Breast epithelium (tissue), 4 donors: ENCODE measurements at regions not wholly inside any gene's neighbourhood (a gene's known extent, or its start where the extent isn't known, plus 50 kb on each side); places are given as distances from the start of the nearest gene placed in this dataset.

Experiments
- DNase-seq, 2 donors: peaks; one replicate each; pipeline ENCODE4 v3.0.0-alpha.2; 2019; ENCODE audit warnings: low spot score in 2 of 2
- H3K27ac ChIP-seq, 2 donors: fragments of 200-600 bp; sonication (generic) in 1 of 2; one replicate each; pipeline ENCODE4 v1.5.1; 2016 to 2019; ENCODE audit warnings: mild to moderate bottlenecking in 1 of 2
- H3K27me3 ChIP-seq, 2 donors: fragments of 200-600 bp; sonication (generic) in 1 of 2; one replicate each; pipeline versions ENCODE4 v1.5.1 to v1.6.0; 2017 to 2019; ENCODE audit warnings: control low read depth in 1 of 2, mild to moderate bottlenecking in 1 of 2
- H3K36me3 ChIP-seq: fragments of 200-600 bp; one replicate; pipeline ENCODE4 v1.5.1; 2019
- H3K4me1 ChIP-seq, 2 donors: fragments of 200-600 bp; sonication (generic); one replicate each; pipeline ENCODE4 v1.5.1; 2016 to 2019; ENCODE audit warnings: control low read depth in 1 of 2
- H3K4me3 ChIP-seq, 3 donors: fragments of 200-600 bp; sonication (generic); 1 replicate in 2 of 3; 2 replicates in 1 of 3; pipeline ENCODE4 v1.5.1; 2016 to 2019; ENCODE audit warnings: mild to moderate bottlenecking in 3 of 3, moderate library complexity in 2 of 3
- H3K9me3 ChIP-seq, 2 donors: fragments of 200-600 bp; sonication (generic) in 1 of 2; one replicate each; pipeline ENCODE4 v1.5.1; 2016 to 2019; ENCODE audit warnings: control low read depth in 1 of 2
- CTCF ChIP-seq, 3 donors: fragments of 450-650 bp; IDR thresholded peaks; one replicate each; pipeline ENCODE4 v1.5.1; 2016 to 2017; ENCODE audit warnings: antibody characterized with exemption in 3 of 3, mild to moderate bottlenecking in 3 of 3, moderate library complexity in 3 of 3
- POLR2A ChIP-seq: fragments of 450-650 bp; IDR thresholded peaks from one replicate; pipeline ENCODE4 v1.6.1; 2016; ENCODE audit warnings: antibody characterized with exemption, mild to moderate bottlenecking, moderate library complexity
- POLR2AphosphoS5 ChIP-seq, 3 donors: sonication (generic); formaldehyde crosslinking; IDR thresholded peaks; one replicate each; pipeline ENCODE4 v1.6.1; 2017; ENCODE audit warnings: antibody characterized with exemption in 3 of 3
- intact Hi-C: fragments of 100-400 bp; cut with DNase I; formaldehyde crosslinking; loops from one replicate; pipeline ENCODE4 v1.15.1; 2023; ENCODE audit warnings: low total_unique reads

- no peaks in the 10 kb centered on the region for H3K4me1 ChIP-seq
- H3K27ac ChIP-seq: no peak overlapping the region
- no peaks in the 10 kb centered on the region for H3K27me3 ChIP-seq
- TF ChIP-seq POLR2A (no peak), POLR2AphosphoS5 (IDR thresholded peaks at IDR 0.05) (no peak), CTCF (IDR thresholded peaks at IDR 0.05) (no peak)
- DNase-seq: no peak
- no peaks in the 10 kb centered on the region for H3K36me3 ChIP-seq
- no peaks in the 10 kb centered on the region for H3K9me3 ChIP-seq
- no peak overlapping the region for H3K4me3 ChIP-seq
- intact Hi-C loops: no loop called here
Observed at GRCh38 chr3:105158286-105158685, 208.4 kb upstream of the ALCAM start.

- H3K27ac ChIP-seq: no peak overlapping the region
- DNase-seq: no peak
- H3K4me3 ChIP-seq: no peak overlapping the region
- no peaks in the 10 kb centered on the region for H3K4me1 ChIP-seq
- H3K36me3 ChIP-seq: no peaks in the 10 kb centered on the region
- no peaks in the 10 kb centered on the region for H3K9me3 ChIP-seq
- intact Hi-C loops: loop anchor here (10.0 kb wide), 1 partner anchor 1212 kb away; no protein-coding TSS in a partner anchor
- TF ChIP-seq CTCF (IDR thresholded peaks at IDR 0.05): no peak
- TF ChIP-seq POLR2A: no peak
- TF ChIP-seq POLR2AphosphoS5 (IDR thresholded peaks at IDR 0.05): no peak
- H3K27me3 ChIP-seq: no peaks in the 10 kb centered on the region
Observed at GRCh38 chr3:105162448-105162847, 204.3 kb upstream of the ALCAM start.

- intact Hi-C loops: loop anchor here (10.0 kb wide), 1 partner anchor 1208 kb away; no protein-coding TSS in a partner anchor
- no peaks in the 10 kb centered on the region for H3K27me3 ChIP-seq
- H3K36me3 ChIP-seq: no peaks in the 10 kb centered on the region
- DNase-seq: no peak
- H3K9me3 ChIP-seq: no peaks in the 10 kb centered on the region
- no peak overlapping the region for H3K27ac ChIP-seq
- TF ChIP-seq POLR2AphosphoS5 (IDR thresholded peaks at IDR 0.05) (no peak), CTCF (IDR thresholded peaks at IDR 0.05) (no peak)
- no peak overlapping the region for H3K4me3 ChIP-seq
- H3K4me1 ChIP-seq: no peaks in the 10 kb centered on the region
Observed at GRCh38 chr3:105166893-105167292, 199.8 kb upstream of the ALCAM start.

- Histone ChIP-seq H3K4me3 (no peak overlapping the region), H3K27ac (no peak overlapping the region), H3K27me3 (no peaks in the 10 kb centered on the region), H3K36me3 (no peaks in the 10 kb centered on the region), H3K4me1 (no peaks in the 10 kb centered on the region), H3K9me3 (no peaks in the 10 kb centered on the region)
- DNase-seq: no peak
- TF ChIP-seq CTCF (IDR thresholded peaks at IDR 0.05): no peak
- no peak for TF ChIP-seq POLR2AphosphoS5 (IDR thresholded peaks at IDR 0.05)
- no peak for TF ChIP-seq POLR2A
- intact Hi-C loops: no loop called here
Observed at GRCh38 chr3:105170423-105170822, 196.3 kb upstream of the ALCAM start.

- H3K36me3 ChIP-seq: no peaks in the 10 kb centered on the region
- H3K4me1 ChIP-seq: no peaks in the 10 kb centered on the region
- no peak for DNase-seq
- H3K27ac ChIP-seq: no peak overlapping the region
- no peaks in the 10 kb centered on the region for H3K9me3 ChIP-seq
- intact Hi-C loops: no loop called here
- no peak for TF ChIP-seq POLR2AphosphoS5 (IDR thresholded peaks at IDR 0.05)
- H3K27me3 ChIP-seq: no peaks in the 10 kb centered on the region
- no peak overlapping the region for H3K4me3 ChIP-seq
Observed at GRCh38 chr3:105174017-105174615, 192.6 kb upstream of the ALCAM start.

GRCh38 chr3:105177576-105177975 lies 189.1 kb upstream of the ALCAM start:
- intact Hi-C loops: no loop called here
- Histone ChIP-seq H3K9me3 (no peaks in the 10 kb centered on the region), H3K27me3 (no peaks in the 10 kb centered on the region), H3K4me3 (no peak overlapping the region), H3K36me3 (no peaks in the 10 kb centered on the region), H3K27ac (no peak overlapping the region), H3K4me1 (no peaks in the 10 kb centered on the region)
- TF ChIP-seq CTCF (IDR thresholded peaks at IDR 0.05) (no peak), POLR2A (no peak), POLR2AphosphoS5 (IDR thresholded peaks at IDR 0.05) (no peak)
- DNase-seq: no peak
